IMR-90 (cell line): ENCODE measurements at regions not wholly inside any gene's neighbourhood (a gene's known extent, or its start where the extent isn't known, plus 50 kb on each side); places are given as distances from the start of the nearest gene placed in this dataset.

Source experiments
- ATAC-seq: fragments of 200-7000 bp; cut with Tn5 transposase; 2 replicates; pipeline ENCODE4 v1.9.1; 2020; ENCODE audit warnings: low read depth, mild to moderate bottlenecking, moderate library complexity
- BruUV-seq: library from RNA; stranded (reverse); fragments of 400-500 nt; replicated peaks from 2 replicates; lab custom pipeline; 2021; lab: Mats Ljungman, UMichigan
- CTCF ChIA-PET: fragments of 300-600 bp; formaldehyde crosslinking; extraction: SDS; loops from one replicate; lab custom pipeline; 2021; ENCODE audit warnings: antibody characterized with exemption; lab: Yijun Ruan, JAX
- POLR2A ChIA-PET: fragments of 300-600 bp; sonication (Branson Sonifier 250); formaldehyde crosslinking; loops from one replicate; lab custom pipeline; 2022; ENCODE audit warnings: antibody characterized with exemption; ENCODE audit not compliant: unreplicated experiment; lab: Charles Lee
- DNase-seq: peaks from one replicate; pipeline ENCODE4 v3.0.0; 2013
- H2AFZ ChIP-seq: replicated peaks from 2 replicates; pipeline ENCODE3; 2013; ENCODE audit warnings: low read length, mild to moderate bottlenecking; ENCODE audit not compliant: poor library complexity
- H2AK5ac ChIP-seq: 2 replicates; pipeline ENCODE4 v1.6.1; 2013; ENCODE audit warnings: low read depth, low read length, inconsistent platforms
- H2AK9ac ChIP-seq: replicated peaks from 2 replicates; pipeline ENCODE3; 2013; ENCODE audit warnings: mild to moderate bottlenecking, low read depth, low read length, moderate library complexity; ENCODE audit not compliant: poor library complexity
- H2BK120ac ChIP-seq: 2 replicates; pipeline ENCODE4 v1.6.1; 2013; ENCODE audit warnings: low read depth, low read length, inconsistent platforms
- H2BK15ac ChIP-seq: 3 replicates; pipeline ENCODE4 v1.6.1; 2013; ENCODE audit warnings: low read depth, low read length, inconsistent platforms
- H2BK20ac ChIP-seq: 2 replicates; pipeline ENCODE4 v1.6.1; 2013; ENCODE audit warnings: low read depth, mild to moderate bottlenecking, inconsistent platforms, low read length, moderate library complexity
- H2BK5ac ChIP-seq: 2 replicates; pipeline ENCODE4 v1.6.1; 2013; ENCODE audit warnings: mild to moderate bottlenecking, low read depth, low read length, inconsistent platforms; ENCODE audit not compliant: poor library complexity, severe bottlenecking
- H3K14ac ChIP-seq: replicated peaks from 2 replicates; pipeline ENCODE4 v1.6.1; 2013; ENCODE audit warnings: low read depth, low read length, inconsistent platforms
- H3K18ac ChIP-seq: 2 replicates; pipeline ENCODE4 v1.6.1; 2013; ENCODE audit warnings: low read depth, low read length, control low read depth
- H3K23ac ChIP-seq: 2 replicates; pipeline ENCODE4 v1.6.1; 2013; ENCODE audit warnings: low read depth, low read length, inconsistent platforms
- H3K27ac ChIP-seq: 2 replicates; pipeline ENCODE4 v1.5.1; 2013; ENCODE audit warnings: mild to moderate bottlenecking, control low read depth, low read length; ENCODE audit not compliant: insufficient read depth
- H3K27me3 ChIP-seq: 2 replicates; pipeline ENCODE4 v1.6.1; 2013; ENCODE audit warnings: low read length; ENCODE audit not compliant: control insufficient read depth, insufficient read depth
- H3K36me3 ChIP-seq: 2 replicates; pipeline ENCODE4 v1.6.1; 2013; ENCODE audit warnings: low read length, mixed read lengths; ENCODE audit not compliant: control insufficient read depth, insufficient read depth
- H3K4ac ChIP-seq: 2 replicates; pipeline ENCODE4 v1.6.1; 2013; ENCODE audit warnings: low read depth, low read length, inconsistent platforms
- H3K4me1 ChIP-seq: 2 replicates; pipeline ENCODE4 v1.6.1; 2013; ENCODE audit warnings: low read length, mixed read lengths; ENCODE audit not compliant: control insufficient read depth, insufficient read depth
- H3K4me2 ChIP-seq: 2 replicates; pipeline ENCODE4 v1.6.1; 2013; ENCODE audit warnings: low read depth, mild to moderate bottlenecking, control low read depth, low read length, moderate library complexity
- H3K4me3 ChIP-seq: 2 replicates; pipeline ENCODE4 v1.5.1; 2013; ENCODE audit warnings: low read depth, mild to moderate bottlenecking, control low read depth, low read length, moderate library complexity; ENCODE audit not compliant: insufficient read depth
- H3K56ac ChIP-seq: 2 replicates; pipeline ENCODE4 v1.6.1; 2013; ENCODE audit warnings: low read length, inconsistent platforms; ENCODE audit not compliant: insufficient read depth; ENCODE audit errors: extremely low read depth
- H3K79me1 ChIP-seq, 2 experiments: 2 replicates each; pipeline ENCODE4 v1.6.1; 2013; ENCODE audit warnings: low read length in 2 of 2, inconsistent platforms in 1 of 2, low read depth in 1 of 2
- H3K9ac ChIP-seq: 2 replicates; pipeline ENCODE4 v1.6.1; 2013; ENCODE audit warnings: low read depth, low read length, control low read depth
- H3K9me1 ChIP-seq: 2 replicates; pipeline ENCODE4 v1.6.1; 2013; ENCODE audit warnings: low read length, inconsistent platforms; ENCODE audit not compliant: insufficient read depth
- H3K9me3 ChIP-seq: 2 replicates; pipeline ENCODE4 v1.6.1; 2013; ENCODE audit warnings: low read length; ENCODE audit not compliant: control insufficient read depth, insufficient read depth
- H4K20me1 ChIP-seq: 2 replicates; pipeline ENCODE4 v1.6.1; 2013; ENCODE audit warnings: low read length, inconsistent platforms; ENCODE audit not compliant: insufficient read depth
- H4K5ac ChIP-seq: 2 replicates; pipeline ENCODE4 v1.6.1; 2013; ENCODE audit warnings: mild to moderate bottlenecking, low read depth, low read length, control low read depth
- H4K8ac ChIP-seq, 2 experiments: 2 replicates each; pipeline ENCODE4 v1.6.1; 2013; ENCODE audit warnings: low read depth in 2 of 2, low read length in 2 of 2, control low read depth in 1 of 2, inconsistent platforms in 1 of 2
- H4K91ac ChIP-seq: 2 replicates; pipeline ENCODE4 v1.6.1; 2013; ENCODE audit warnings: low read depth, low read length, inconsistent platforms; ENCODE audit not compliant: insufficient read depth
- CTCF ChIP-seq: conservative IDR thresholded peaks from 2 replicates; pipeline ENCODE4 v1.5.1; 2012; ENCODE audit warnings: mild to moderate bottlenecking, low read depth, low read length, improper control_type of control experiment
- SMC3 ChIP-seq: fragments of 150-350 bp; IDR thresholded peaks from 2 replicates; pipeline ENCODE4 v1.6.1; 2016; ENCODE audit warnings: low read depth, mild to moderate bottlenecking, antibody characterized with exemption, low read length, moderate library complexity
- WGBS, 2 experiments: methylation state at CpG; one replicate each; pipeline versions ENCODE4 v1.1.5 to v1.1.7; 2013; ENCODE audit warnings: missing lambda C conversion rate in 2 of 2; ENCODE audit not compliant: insufficient read length in 1 of 2; ENCODE audit errors: extremely low coverage in 2 of 2; 5-methylcytosine and 5-hydroxymethylcytosine counted together
- dilution Hi-C: fragments of 300-500 bp; cut with HindIII; formaldehyde crosslinking; loops from one replicate; pipeline ENCODE4 v1.14.3; 2018; ENCODE audit warnings: low sequenced_read_pairs; ENCODE audit not compliant: unreplicated experiment
- in situ Hi-C: fragments of 300-500 bp; cut with MboI; formaldehyde crosslinking; loops from 3 replicates; pipeline ENCODE4 v1.14.3; 2019; ENCODE audit warnings: low sequenced_read_pairs, inconsistent platforms, mixed read lengths
- intact Hi-C: fragments of 100-400 bp; cut with micrococcal nuclease; formaldehyde crosslinking; loops from 2 replicates; pipeline ENCODE4 v1.10.0; 2022

GRCh38 chr5:124285071-124285470 is 461.4 kb downstream of the ZNF608 start:
- H4K5ac ChIP-seq = no peak overlapping the region
- H3K9me3 ChIP-seq = no peaks in the 10 kb centered on the region
- no peak overlapping the region for H4K91ac ChIP-seq
- WGBS, 2 experiments = 86% methylated on average over 3 of the region's 4 CpGs; no CpG with 5 or more reads in 1 of the 2 experiments
- POLR2A ChIA-PET = no interaction called here
- H3K23ac ChIP-seq = no peak overlapping the region
- no peak overlapping the region for H2BK15ac ChIP-seq
- dilution Hi-C loops (no loop called here), intact Hi-C loops (no loop called here), in situ Hi-C loops (no loop called here)
- no peak for ATAC-seq
- no peak overlapping the region for H2BK120ac ChIP-seq
- no peak overlapping the region for H3K4me3 ChIP-seq
- no peaks in the 10 kb centered on the region for H3K4me1 ChIP-seq
- H2AK5ac ChIP-seq = no peak overlapping the region
- BruUV-seq = no TSS peak
- H3K36me3 ChIP-seq = no peaks in the 10 kb centered on the region
- H2BK5ac ChIP-seq = no peak overlapping the region
- H3K4ac ChIP-seq = no peak overlapping the region
- no peak overlapping the region for H3K27ac ChIP-seq
- peaks cover 4% of the 10 kb centered on the region for H3K27me3 ChIP-seq
- H3K14ac ChIP-seq = no peak overlapping the region; the same call in 1 of the 2 replicates
- no peak overlapping the region for H3K56ac ChIP-seq
- H2AK9ac ChIP-seq = no peak overlapping the region
- TF ChIP-seq SMC3 (no peak), CTCF (no peak)
- H3K4me2 ChIP-seq = no peak overlapping the region
- no peaks in the 10 kb centered on the region for H3K9me1 ChIP-seq
- H2AFZ ChIP-seq = no peak overlapping the region
- H3K79me1 ChIP-seq = no peaks in the 10 kb centered on the region
- CTCF ChIA-PET = no interaction called here
- no peak overlapping the region for H3K9ac ChIP-seq
- H4K20me1 ChIP-seq = no peaks in the 10 kb centered on the region
- H4K8ac ChIP-seq = no peak overlapping the region
- H3K18ac ChIP-seq = no peak overlapping the region
- no peak for DNase-seq
- H2BK20ac ChIP-seq = no peak overlapping the region; the same call in 1 of the 2 replicates
